ENCODE measurements at regions not wholly inside any gene's neighbourhood (a gene's known extent, or its start where the extent isn't known, plus 50 kb on each side); places are given as distances from the start of the nearest gene placed in this dataset.

DNA sequence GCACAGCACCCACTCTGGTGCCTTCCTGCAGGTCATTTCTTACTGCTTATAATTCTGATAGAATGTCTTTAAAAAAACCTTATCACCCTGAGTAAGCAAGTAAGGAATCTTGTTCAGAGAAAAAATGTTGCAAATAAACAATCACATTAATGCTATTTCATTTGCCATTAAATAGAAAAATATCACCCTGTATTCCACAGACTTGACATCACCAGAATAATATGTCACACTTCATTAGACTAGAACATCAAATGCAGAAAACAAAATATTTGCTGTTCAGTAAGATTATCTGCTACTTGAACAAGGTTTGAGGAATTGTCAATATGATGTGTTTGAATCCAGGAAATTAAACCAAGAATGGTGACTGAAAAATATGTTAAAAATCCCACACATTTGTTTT, 236.6 kb upstream of the MMADHC start:
- TF ChIP-seq, protein P1, sequence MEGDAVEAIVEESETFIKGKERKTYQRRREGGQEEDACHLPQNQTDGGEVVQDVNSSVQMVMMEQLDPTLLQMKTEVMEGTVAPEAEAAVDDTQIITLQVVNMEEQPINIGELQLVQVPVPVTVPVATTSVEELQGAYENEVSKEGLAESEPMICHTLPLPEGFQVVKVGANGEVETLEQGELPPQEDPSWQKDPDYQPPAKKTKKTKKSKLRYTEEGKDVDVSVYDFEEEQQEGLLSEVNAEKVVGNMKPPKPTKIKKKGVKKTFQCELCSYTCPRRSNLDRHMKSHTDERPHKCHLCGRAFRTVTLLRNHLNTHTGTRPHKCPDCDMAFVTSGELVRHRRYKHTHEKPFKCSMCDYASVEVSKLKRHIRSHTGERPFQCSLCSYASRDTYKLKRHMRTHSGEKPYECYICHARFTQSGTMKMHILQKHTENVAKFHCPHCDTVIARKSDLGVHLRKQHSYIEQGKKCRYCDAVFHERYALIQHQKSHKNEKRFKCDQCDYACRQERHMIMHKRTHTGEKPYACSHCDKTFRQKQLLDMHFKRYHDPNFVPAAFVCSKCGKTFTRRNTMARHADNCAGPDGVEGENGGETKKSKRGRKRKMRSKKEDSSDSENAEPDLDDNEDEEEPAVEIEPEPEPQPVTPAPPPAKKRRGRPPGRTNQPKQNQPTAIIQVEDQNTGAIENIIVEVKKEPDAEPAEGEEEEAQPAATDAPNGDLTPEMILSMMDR (conservative IDR thresholded peaks at IDR 0.05 in 1 of 2, IDR thresholded peaks at IDR 0.05 in 1 of 2; ENCODE audit: low read depth in 1 of 2, low read length in 2 of 2) = no peak
- no peak for TF ChIP-seq EZH2 (IDR thresholded peaks at IDR 0.05; ENCODE audit: low read length, missing control alignments)

All from fibroblast of lung (primary cell).